H9 (cell line): ENCODE measurements at regions not wholly inside any gene's neighbourhood (a gene's known extent, or its start where the extent isn't known, plus 50 kb on each side); places are given as distances from the start of the nearest gene placed in this dataset.

ENCODE experiments used
- DNase-seq: peaks from one replicate; pipeline ENCODE4 v3.0.0-alpha.2; 2017
- H2AFZ ChIP-seq: one replicate; pipeline ENCODE4 v1.6.1; 2013; ENCODE audit warnings: mild to moderate bottlenecking, low read length, control low read depth, moderate library complexity
- H2AK5ac ChIP-seq: 2 replicates; pipeline ENCODE4 v1.6.1; 2013; ENCODE audit warnings: low read length, control low read depth, mixed read lengths; ENCODE audit not compliant: insufficient read length
- H2BK120ac ChIP-seq: one replicate; pipeline ENCODE4 v1.6.1; 2013; ENCODE audit warnings: low read depth, mild to moderate bottlenecking, low read length, control low read depth, inconsistent platforms; ENCODE audit not compliant: poor library complexity, severe bottlenecking
- H2BK12ac ChIP-seq: 2 replicates; pipeline ENCODE4 v1.6.1; 2013; ENCODE audit warnings: low read length, control low read depth, mixed read lengths, low read depth; ENCODE audit not compliant: insufficient read length
- H2BK15ac ChIP-seq: 2 replicates; pipeline ENCODE4 v1.6.1; 2013; ENCODE audit warnings: low read depth, low read length, control low read depth
- H2BK20ac ChIP-seq: one replicate; pipeline ENCODE4 v1.6.1; 2013; ENCODE audit warnings: low read depth, mild to moderate bottlenecking, low read length, control low read depth, inconsistent platforms; ENCODE audit not compliant: poor library complexity, severe bottlenecking
- H2BK5ac ChIP-seq: 2 replicates; pipeline ENCODE4 v1.6.1; 2013; ENCODE audit warnings: low read length, control low read depth, mixed read lengths; ENCODE audit not compliant: insufficient read length
- H3K14ac ChIP-seq: 2 replicates; pipeline ENCODE4 v1.6.1; 2013; ENCODE audit warnings: low read length, control low read depth; ENCODE audit not compliant: insufficient read depth
- H3K18ac ChIP-seq: 2 replicates; pipeline ENCODE4 v1.6.1; 2013; ENCODE audit warnings: low read depth, mild to moderate bottlenecking, mixed read lengths, low read length, control low read depth; ENCODE audit not compliant: insufficient read length
- H3K23ac ChIP-seq: 2 replicates; pipeline ENCODE4 v1.6.1; 2013; ENCODE audit warnings: low read length, control low read depth, mixed read lengths, low read depth; ENCODE audit not compliant: insufficient read length
- H3K23me2 ChIP-seq: 2 replicates; pipeline ENCODE4 v1.6.1; 2013; ENCODE audit warnings: low read depth, mild to moderate bottlenecking, mixed read lengths, low read length, control low read depth; ENCODE audit not compliant: insufficient read length, poor library complexity, severe bottlenecking
- H3K27ac ChIP-seq: 2 replicates; pipeline ENCODE4 v1.5.1; 2013; ENCODE audit warnings: low read length, control low read depth, mixed read lengths, low read depth; ENCODE audit not compliant: insufficient read length
- H3K27me3 ChIP-seq: 2 replicates; pipeline ENCODE4 v1.6.1; 2013; ENCODE audit warnings: low read length, control low read depth, inconsistent platforms; ENCODE audit not compliant: insufficient read depth
- H3K4ac ChIP-seq: 2 replicates; pipeline ENCODE4 v1.6.1; 2013; ENCODE audit warnings: low read depth, mild to moderate bottlenecking, control low read depth, inconsistent platforms, low read length, moderate library complexity
- H3K4me1 ChIP-seq: 2 replicates; pipeline ENCODE4 v1.6.1; 2013; ENCODE audit warnings: low read length, control low read depth, inconsistent platforms; ENCODE audit not compliant: insufficient read depth
- H3K4me2 ChIP-seq: 2 replicates; pipeline ENCODE4 v1.6.1; 2013; ENCODE audit warnings: low read length, control low read depth, mixed read lengths; ENCODE audit not compliant: insufficient read length, insufficient read depth
- H3K56ac ChIP-seq: 2 replicates; pipeline ENCODE4 v1.6.1; 2013; ENCODE audit warnings: low read depth, mild to moderate bottlenecking, mixed read lengths, low read length, control low read depth; ENCODE audit not compliant: insufficient read length
- H3K79me1 ChIP-seq: 2 replicates; pipeline ENCODE4 v1.6.1; 2013; ENCODE audit warnings: low read depth, mild to moderate bottlenecking, moderate library complexity, low read length, control low read depth, inconsistent platforms; ENCODE audit not compliant: insufficient read depth, poor library complexity, severe bottlenecking
- H3K79me2 ChIP-seq: 2 replicates; pipeline ENCODE4 v1.6.1; 2013; ENCODE audit warnings: low read length, control low read depth, inconsistent platforms; ENCODE audit not compliant: insufficient read depth
- H3K9ac ChIP-seq: 2 replicates; pipeline ENCODE4 v1.6.1; 2013; ENCODE audit warnings: low read length, control low read depth, mixed read lengths; ENCODE audit not compliant: insufficient read length; ENCODE audit errors: extremely low read depth
- H3K9me3 ChIP-seq: one replicate; pipeline ENCODE4 v1.6.1; 2013; ENCODE audit warnings: low read depth, low read length, inconsistent platforms; ENCODE audit not compliant: control insufficient read depth
- H3T11ph ChIP-seq: one replicate; pipeline ENCODE4 v1.6.1; 2013; ENCODE audit warnings: mild to moderate bottlenecking, low read length, control low read depth, inconsistent platforms
- H4K20me1 ChIP-seq: one replicate; pipeline ENCODE4 v1.6.1; 2013; ENCODE audit not compliant: control insufficient read depth, insufficient read length, insufficient read depth
- H4K5ac ChIP-seq: 2 replicates; pipeline ENCODE4 v1.6.1; 2013; ENCODE audit warnings: low read depth, mild to moderate bottlenecking, mixed read lengths, low read length, control low read depth; ENCODE audit not compliant: insufficient read length
- H4K8ac ChIP-seq: replicated peaks from 2 replicates; pipeline ENCODE4 v1.6.1; 2013; ENCODE audit warnings: low read length, control low read depth, mixed read lengths, low read depth; ENCODE audit not compliant: insufficient read length
- H4K91ac ChIP-seq: 2 replicates; pipeline ENCODE4 v1.6.1; 2013; ENCODE audit warnings: low read depth, mild to moderate bottlenecking, moderate library complexity, mixed read lengths, low read length, control low read depth; ENCODE audit not compliant: insufficient read length
- H3K27ac Mint-ChIP-seq, 3 experiments: 2 replicates in 2 of 3; 3 replicates in 1 of 3; pipeline ENCODE4 v1.8.0; 2020 to 2021; ENCODE audit warnings: mixed read lengths in 3 of 3, mild to moderate bottlenecking in 1 of 3, moderate library complexity in 1 of 3
- H3K27me3 Mint-ChIP-seq: 2 replicates; pipeline ENCODE4 v1.8.0; 2021; ENCODE audit warnings: low read depth, mild to moderate bottlenecking, moderate library complexity, mixed read lengths
- H3K36me3 Mint-ChIP-seq, 3 experiments: 2 replicates in 2 of 3; 3 replicates in 1 of 3; pipeline ENCODE4 v1.8.0; 2020 to 2021; ENCODE audit warnings: low read depth in 3 of 3, mixed read lengths in 3 of 3; ENCODE audit not compliant: insufficient read depth in 1 of 3
- H3K4me1 Mint-ChIP-seq, 2 experiments: 2 replicates each; pipeline ENCODE4 v1.8.0; 2020; ENCODE audit warnings: mixed read lengths in 2 of 2
- H3K4me3 Mint-ChIP-seq, 2 experiments: 2 replicates in 1 of 2; 3 replicates in 1 of 2; pipeline ENCODE4 v1.8.0; 2020 to 2021; ENCODE audit warnings: mild to moderate bottlenecking in 2 of 2, mixed read lengths in 2 of 2, moderate library complexity in 1 of 2
- H3K9me3 Mint-ChIP-seq, 2 experiments: 2 replicates in 1 of 2; 3 replicates in 1 of 2; pipeline ENCODE4 v1.8.0; 2020; ENCODE audit warnings: mild to moderate bottlenecking in 2 of 2, mixed read lengths in 2 of 2, moderate library complexity in 1 of 2
- WGBS: extraction: QIAGEN DNeasy Blood & Tissue Kit; methylation state at CpG from one replicate; pipeline ENCODE4 v1.1.7; 2013; ENCODE audit warnings: missing lambda C conversion rate, low lambda C conversion rate, mixed read lengths; ENCODE audit not compliant: insufficient read length; ENCODE audit errors: extremely low coverage; 5-methylcytosine and 5-hydroxymethylcytosine counted together
- TF ChIP-seq, protein P1 (sequence below): fragments of 200-600 bp; sonication (generic); conservative IDR thresholded peaks from 3 replicates; pipeline ENCODE4 v1.8.0; 2021; ENCODE audit warnings: antibody characterized with exemption, mild to moderate bottlenecking

DNA sequence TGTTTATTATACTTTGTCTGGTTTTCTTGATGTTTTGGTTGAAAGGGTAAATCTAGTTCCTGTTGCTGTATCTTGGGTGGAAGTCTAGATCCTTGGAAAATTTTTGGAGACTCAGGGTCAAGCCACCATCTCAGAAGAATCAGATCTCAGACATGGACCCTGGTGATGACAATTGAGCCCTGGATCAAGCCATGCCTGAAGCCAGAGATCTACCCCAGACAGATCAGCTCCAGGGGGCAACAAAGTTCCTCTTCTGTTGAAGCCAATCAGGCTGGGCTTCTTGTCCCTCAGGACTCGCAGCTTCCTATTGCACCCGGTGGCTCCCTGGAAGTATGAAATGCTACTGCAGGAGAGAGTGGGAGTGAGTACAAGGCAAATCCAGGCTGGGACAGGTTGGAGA is 106.9 kb downstream of the UNCX start:
- no peak overlapping the region for H2BK120ac ChIP-seq
- H3K9me3 Mint-ChIP-seq = peaks cover 24 to 27% of the 10 kb centered on the region in 2 experiments
- no peak for DNase-seq
- H2BK5ac ChIP-seq = no peak overlapping the region
- no peak overlapping the region for H3T11ph ChIP-seq
- no peak overlapping the region for H3K27ac Mint-ChIP-seq
- no peak overlapping the region for H3K9ac ChIP-seq
- H2BK12ac ChIP-seq = no peak overlapping the region
- H3K23ac ChIP-seq = no peak overlapping the region
- H4K8ac ChIP-seq = no peak overlapping the region
- no peaks in the 10 kb centered on the region for H3K79me2 ChIP-seq
- H3K4me1 ChIP-seq = no peaks in the 10 kb centered on the region
- H4K5ac ChIP-seq = no peak overlapping the region
- H3K27me3 Mint-ChIP-seq = peaks cover 32% of the 10 kb centered on the region
- no peaks in the 10 kb centered on the region for H4K20me1 ChIP-seq
- H3K27me3 ChIP-seq = no peaks in the 10 kb centered on the region
- H3K4me1 Mint-ChIP-seq = no peaks in the 10 kb centered on the region
- H4K91ac ChIP-seq = no peak overlapping the region
- no CpG with 5 or more reads among the region's 2 CpGs for WGBS
- H3K18ac ChIP-seq = no peak overlapping the region
- TF ChIP-seq, protein P1, sequence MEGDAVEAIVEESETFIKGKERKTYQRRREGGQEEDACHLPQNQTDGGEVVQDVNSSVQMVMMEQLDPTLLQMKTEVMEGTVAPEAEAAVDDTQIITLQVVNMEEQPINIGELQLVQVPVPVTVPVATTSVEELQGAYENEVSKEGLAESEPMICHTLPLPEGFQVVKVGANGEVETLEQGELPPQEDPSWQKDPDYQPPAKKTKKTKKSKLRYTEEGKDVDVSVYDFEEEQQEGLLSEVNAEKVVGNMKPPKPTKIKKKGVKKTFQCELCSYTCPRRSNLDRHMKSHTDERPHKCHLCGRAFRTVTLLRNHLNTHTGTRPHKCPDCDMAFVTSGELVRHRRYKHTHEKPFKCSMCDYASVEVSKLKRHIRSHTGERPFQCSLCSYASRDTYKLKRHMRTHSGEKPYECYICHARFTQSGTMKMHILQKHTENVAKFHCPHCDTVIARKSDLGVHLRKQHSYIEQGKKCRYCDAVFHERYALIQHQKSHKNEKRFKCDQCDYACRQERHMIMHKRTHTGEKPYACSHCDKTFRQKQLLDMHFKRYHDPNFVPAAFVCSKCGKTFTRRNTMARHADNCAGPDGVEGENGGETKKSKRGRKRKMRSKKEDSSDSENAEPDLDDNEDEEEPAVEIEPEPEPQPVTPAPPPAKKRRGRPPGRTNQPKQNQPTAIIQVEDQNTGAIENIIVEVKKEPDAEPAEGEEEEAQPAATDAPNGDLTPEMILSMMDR = no peak
- no peak overlapping the region for H3K4me2 ChIP-seq
- H2AK5ac ChIP-seq = no peak overlapping the region
- no peak overlapping the region for H3K4me3 Mint-ChIP-seq
- H2AFZ ChIP-seq = no peak overlapping the region
- H3K79me1 ChIP-seq = no peaks in the 10 kb centered on the region
- H3K27ac ChIP-seq = no peak overlapping the region
- H3K4ac ChIP-seq = no peak overlapping the region
- no peak overlapping the region for H3K56ac ChIP-seq
- no peak overlapping the region for H2BK15ac ChIP-seq
- H3K23me2 ChIP-seq = no peaks in the 10 kb centered on the region
- no peak overlapping the region for H3K14ac ChIP-seq
- no peak overlapping the region for H2BK20ac ChIP-seq
- H3K36me3 Mint-ChIP-seq = no peaks in the 10 kb centered on the region; a peak in 2 of 7 replicates
- no peaks in the 10 kb centered on the region for H3K9me3 ChIP-seq
